ENCODE measurements at regions not wholly inside any gene's neighbourhood (a gene's known extent, or its start where the extent isn't known, plus 50 kb on each side); places are given as distances from the start of the nearest gene placed in this dataset.

DNA sequence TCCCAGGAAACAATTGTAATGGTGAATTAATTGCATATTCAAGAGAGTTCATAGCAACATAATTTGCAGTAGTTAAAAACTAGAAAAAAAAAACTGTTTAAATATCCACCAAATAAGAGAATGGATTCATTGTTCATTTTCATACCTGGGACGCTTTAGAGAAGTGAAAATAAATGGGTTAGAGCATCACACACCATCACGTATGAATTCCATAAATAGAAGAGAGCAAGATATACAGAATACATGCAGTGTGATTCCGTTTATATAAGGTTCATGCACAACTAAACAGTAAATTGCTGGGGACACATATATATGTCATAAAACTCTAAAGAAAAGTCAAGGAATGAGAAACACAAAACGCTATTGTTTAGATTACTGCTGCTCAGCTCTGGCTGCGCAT, 577.0 kb upstream of the KCNMB2 start:
- no peak for DNase-seq

DNA sequence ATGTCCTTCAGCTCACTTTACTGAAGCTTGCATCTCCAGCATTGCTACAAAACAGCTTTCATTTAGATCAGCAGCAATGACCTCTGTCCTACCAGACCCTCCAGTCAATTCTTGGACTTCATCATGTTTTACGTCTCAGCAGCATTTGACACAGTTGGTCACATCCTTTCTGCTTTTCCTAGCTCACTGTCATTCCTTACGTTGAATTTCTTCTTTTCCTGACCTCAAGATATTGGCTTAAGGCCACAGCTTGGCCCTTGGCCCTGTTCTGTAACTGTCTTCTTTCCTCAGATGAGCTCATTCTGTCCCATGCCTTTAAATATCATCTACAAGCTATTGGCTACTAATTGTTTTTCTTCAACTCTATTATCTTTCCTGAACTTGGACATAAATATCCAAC, 576.2 kb upstream of the KCNMB2 start:
- DNase-seq = no peak

DNA sequence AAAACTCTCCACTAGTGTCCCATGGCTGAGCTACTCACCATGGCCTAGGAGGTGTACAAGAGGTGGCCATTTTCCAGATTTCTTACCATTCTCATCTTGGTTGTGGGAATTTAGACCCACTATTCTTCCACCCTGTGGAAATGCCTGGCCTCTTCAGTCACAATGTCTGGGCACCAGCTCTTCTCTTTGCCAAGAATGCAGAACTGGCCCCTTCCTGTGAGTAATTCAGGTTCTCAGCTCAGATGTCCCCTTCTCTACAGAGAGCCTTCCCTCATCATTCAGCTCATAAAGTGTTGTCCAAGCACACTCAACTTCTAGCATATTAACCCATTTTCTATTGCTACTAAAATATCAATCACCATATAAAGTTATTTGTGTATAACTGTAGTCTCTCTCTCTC, 575.5 kb upstream of the KCNMB2 start:
- no peak for DNase-seq

DNA sequence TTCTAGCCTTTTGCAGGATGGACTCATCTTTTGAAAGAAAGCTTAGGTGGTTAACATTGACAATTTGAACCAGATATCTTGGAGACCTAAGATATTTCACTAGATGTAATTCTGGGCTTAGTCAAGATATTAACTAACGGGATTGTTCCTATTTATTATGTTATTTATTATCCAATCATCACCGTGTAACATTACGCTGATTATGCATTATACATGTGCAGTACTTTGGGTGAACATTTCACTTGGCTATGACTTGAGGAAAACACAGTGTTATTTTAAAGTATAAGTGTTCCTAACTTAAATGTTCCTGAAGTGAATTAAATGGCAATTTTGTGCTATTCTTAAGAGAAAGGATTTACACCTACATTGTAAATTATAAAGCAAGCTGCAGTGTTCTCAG, 574.5 kb upstream of the KCNMB2 start:
- peak in 3 of 56 donors; percentile 2 to 19 (median 5) for DNase-seq

DNA sequence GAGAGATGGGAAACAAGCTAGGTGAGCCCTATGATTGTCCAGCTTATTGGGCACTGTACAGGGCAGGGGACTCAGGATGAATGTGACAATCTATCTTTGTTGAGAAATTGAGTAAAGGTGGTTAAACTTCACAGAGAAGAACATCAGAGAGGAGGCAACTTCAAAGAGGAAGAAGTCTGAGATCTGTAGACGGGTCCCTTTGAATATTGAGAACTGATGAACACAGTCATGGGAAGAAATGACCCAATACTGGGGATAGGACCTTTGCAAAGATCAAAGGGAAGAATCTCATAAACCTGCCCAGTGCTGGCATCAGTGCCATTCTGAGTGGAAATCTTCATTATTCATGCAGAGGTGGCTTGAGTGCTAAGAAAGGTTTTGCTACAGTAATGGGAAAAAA, 569.7 kb upstream of the KCNMB2 start:
- DNase-seq = no peak

DNA sequence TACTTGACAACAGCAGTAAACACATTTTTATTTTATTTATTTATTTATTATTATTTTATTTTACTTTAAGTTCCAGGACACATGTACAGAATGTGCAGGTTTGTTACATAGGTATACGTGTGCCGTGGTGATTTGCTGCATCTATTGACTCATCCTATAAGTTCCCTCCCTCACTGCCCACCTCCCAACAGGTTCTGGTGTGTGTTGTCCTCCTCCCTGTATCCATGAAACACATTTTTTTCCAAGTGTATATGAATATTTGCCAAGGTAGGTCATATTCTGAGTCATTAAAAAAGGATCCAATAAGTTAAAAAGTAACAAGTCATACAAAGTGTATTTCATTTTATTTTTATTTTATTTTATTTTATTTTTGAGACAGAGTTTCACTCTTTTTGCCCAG, 567.3 kb upstream of the KCNMB2 start:
- DNase-seq = no peak

DNA sequence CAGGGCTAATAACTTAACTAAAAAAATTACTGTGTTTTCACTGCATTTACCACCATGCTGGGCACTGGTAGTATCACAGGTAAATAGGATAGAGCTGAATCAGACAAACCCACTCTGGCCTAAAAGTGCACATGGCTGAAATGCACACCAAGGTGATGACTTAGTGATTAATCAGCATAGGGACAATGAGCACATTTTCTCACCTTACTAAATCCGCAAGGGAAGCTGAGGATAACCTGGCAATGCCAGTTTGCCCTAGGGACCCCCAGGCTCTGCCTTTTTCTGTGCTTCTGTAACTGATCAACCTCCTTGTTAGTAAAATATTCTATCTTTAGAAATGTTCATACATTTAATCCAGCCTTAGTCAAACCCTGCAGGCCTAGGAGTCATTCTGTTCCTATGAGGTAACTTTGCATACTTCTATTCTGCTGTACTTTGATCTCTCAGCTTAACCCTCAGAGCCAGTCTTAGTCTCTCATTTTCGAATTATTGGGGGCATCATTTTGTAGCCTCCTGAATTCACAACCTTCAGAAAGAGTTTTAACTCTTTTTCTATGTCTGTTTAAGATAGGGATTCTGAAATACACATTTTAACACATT, 562.9 kb upstream of the KCNMB2 start:
- no peak for DNase-seq

DNA sequence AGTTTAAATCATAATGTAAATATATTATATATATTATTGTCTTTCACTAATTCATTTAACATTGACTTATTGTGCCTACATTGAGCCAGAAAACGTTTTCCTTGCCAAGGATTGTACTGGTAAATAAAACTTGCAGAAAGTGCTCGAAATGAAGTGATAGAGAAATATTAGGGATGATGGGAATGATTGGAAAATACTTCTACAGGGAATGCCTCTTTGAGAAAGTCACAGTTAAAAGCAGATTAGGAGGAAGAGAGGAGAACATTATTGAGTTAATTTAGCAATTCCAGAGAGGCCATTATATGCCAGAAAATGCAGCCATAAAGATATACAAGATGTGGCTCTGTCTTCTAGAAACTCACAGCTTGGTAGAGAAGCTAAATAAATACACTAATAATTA, 560.0 kb upstream of the KCNMB2 start:
- DNase-seq = no peak

DNA sequence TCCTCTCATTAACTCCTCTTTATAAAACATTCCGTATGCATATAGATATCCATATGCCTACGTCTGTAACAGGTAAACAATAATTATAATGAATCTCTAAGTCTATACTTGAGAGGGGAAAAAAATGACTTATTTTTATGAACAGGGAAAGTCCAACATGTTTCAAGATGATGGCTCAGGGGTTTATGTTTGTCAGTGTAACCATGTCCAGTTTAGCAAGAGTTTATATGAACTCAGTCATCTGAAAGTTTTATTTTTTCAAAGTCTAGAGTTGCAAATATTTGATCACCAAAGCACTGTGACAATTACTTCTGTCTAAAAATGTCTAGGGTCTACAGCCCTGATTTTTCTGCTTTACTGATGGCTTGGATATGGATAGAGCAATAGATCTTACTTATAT, 559.4 kb upstream of the KCNMB2 start:
- no peak for DNase-seq

DNA sequence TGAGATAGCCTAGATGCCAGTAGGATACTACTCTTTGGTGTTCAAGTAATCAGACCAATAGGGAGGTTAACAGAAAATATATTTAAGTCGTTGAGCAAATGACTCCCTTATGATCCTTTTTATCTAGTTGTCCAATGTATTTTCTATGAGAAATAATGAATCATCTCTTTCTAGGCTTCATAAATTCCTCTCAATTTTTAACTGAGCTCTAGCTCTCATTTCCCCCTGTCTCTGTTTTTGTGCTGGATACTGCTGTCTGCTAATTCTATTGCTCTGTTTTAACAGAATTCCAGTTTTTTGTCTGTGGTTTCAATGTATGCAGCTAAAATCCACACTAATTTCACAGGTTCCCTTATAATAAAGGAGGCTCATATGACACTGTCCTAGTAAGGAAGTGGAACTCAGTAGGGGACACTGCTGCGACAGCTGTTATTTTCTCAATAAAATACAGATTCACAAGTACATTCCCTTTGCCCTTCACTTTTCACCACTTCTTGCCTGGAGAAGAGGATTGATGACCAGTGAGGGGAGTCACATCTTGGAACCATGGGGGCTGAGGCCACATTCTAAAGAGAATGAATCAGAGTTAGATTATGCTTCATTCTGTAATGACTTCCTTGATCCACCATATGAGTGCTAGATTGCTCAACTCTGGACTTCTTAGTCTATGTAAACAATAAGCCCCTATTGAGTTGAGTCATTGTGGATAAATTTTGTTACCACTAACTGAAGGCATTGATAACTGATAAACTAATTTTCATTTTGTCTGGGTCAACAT, 558.7 kb upstream of the KCNMB2 start:
- no peak for DNase-seq

DNA sequence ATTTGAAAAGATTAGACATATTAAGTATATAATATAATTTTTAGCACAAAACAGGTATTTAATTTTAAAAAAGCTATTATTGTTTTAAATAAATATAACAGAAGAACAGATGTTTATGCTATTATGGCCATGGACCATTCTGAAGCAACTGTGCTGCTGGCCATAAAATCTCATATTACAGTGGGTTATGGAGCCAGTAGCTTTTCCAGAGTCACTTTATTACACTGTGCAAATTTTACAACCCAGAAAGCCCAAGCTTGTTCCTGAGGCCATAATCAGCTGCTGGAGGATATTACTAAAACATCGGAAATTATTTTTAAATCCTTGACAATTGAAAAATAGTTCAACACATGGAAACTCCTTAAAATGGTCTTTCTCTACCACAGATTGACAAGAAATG, 557.3 kb upstream of the KCNMB2 start:
- DNase-seq = no peak

DNA sequence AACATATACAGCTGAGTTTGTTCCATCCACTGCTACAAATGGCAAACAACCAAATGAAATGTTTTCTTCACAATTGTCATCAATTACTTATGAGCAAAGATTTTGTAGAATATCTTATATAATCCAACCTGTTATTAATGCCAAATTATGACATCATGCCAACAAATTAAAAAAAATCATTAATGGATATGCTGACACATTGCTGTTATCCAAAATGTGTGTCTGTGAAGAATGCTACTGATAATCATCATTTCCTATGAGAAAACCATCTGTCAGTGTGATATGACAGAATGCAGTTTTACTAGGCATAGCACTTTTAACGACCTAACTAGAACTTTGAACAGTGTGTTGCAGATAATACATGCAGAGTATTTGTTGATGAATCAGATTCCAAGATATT, 556.5 kb upstream of the KCNMB2 start:
- DNase-seq = no peak

DNA sequence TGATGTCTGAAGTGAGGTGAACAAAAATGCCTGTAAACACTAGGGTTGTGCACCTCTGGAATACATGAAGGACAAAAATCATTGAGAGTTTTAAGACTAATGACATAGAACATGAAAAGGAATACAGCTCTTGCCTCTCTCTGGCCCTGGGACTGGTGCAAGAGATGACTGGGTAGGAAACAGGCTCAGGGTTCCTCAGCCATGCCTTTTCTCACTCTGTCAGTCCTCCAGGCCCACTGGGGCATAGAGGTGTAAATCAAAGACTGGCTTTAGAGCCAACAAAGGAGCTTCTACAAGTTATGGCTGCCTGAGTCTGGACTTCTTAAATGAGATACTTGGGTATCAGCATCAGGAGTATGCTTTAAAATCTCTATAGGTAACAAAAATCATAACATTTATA, 554.7 kb upstream of the KCNMB2 start:
- DNase-seq = no peak

DNA sequence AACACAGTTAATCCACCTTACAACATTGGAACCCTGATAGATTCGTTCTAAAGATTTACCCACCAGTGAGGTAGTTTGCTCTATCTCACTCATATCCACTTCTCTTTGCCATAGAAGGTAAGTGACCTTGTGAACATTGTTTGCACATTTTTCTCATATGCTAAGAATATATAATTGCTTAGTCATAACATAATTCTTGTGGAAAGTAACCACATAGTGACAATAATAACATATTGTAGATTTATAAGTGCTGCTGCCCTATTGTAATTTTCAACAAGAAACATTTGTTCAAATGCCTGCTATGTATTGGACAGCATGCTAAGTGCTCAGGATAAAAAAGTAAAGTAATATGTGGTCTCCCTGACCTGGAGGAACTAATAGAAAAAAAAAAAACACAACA, 554.2 kb upstream of the KCNMB2 start:
- no peak for DNase-seq

DNA sequence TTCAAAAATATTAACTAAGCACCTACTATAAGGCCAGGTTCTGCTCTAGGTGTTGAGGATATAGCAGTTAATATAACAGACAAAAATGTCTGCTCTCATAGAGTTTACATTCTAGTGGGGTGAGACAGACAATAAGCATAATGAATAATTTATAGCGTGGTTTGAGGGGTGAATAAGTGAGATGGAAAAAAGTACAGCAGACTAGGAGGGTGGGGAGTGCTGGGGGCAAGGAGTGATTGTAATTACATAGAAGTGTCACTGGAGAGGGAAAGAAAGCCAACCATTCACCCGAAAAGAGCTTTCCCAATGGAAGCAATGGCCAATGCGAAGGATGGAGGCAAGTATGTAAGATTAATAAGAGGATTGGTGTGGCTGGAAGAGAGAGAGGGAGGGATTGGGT, 552.9 kb upstream of the KCNMB2 start:
- no peak for DNase-seq

DNA sequence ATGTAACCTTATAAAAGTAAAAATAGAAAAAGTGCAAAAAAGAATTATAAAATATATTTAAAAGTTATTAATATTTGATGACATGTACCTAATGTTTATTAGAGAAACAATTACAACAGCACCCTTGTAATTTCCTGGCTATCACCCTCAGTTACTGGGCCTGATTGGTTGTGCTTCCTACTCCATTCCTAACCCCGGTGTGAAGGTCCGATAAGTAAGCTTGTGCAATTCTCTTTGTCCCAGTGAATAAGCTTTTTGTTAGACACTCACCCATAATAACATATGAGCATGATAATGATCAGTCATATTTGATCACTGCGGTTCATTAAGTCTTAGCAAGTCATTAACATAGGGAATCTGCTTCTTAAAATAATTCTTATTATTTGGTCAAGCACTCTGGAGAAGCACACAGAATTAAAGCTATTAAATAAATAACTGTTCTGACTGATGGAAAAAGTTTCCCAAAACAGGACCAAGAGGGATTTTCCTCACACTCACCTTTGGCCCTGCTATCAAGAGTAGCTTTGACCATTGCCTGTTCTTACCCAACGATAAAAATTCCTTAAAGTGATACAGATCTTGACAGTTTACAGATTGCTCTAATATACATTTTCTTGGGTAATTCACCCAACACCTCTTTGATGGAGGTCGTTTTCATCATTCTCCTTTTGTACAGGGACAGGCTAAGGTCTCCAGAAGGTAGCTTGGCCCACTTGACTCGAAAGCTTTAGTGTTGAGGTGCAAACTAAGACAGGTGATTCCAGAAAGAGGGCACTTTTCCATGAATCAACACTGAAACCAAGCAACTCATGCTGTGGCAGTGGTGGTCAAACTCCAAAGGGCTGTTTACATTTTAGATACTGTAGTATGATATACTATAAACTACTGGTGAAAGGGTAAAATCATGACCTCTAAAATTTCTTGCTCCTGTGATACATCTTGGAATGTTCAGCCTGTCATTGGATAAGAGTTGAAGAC, 543.0 kb upstream of the KCNMB2 start:
- DNase-seq = no peak

DNA sequence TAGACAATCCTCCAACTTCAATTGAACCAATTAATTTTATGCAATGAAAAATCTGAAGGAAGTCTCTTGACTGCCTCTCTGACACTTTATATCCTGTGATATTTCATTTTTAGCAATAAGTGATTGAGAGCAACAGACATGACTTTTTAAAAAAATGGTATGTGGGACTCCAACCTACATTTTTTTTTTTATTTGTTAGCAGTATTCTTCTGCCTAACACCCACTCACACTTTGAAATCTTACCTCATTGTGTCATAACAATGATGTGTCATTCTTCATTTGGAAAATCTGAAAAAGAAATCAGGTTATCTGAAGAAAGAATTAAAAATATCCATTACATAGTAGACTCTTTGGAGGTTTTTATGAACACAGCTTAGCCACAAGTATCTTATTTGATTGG, 541.3 kb upstream of the KCNMB2 start:
- DNase-seq = no peak

DNA sequence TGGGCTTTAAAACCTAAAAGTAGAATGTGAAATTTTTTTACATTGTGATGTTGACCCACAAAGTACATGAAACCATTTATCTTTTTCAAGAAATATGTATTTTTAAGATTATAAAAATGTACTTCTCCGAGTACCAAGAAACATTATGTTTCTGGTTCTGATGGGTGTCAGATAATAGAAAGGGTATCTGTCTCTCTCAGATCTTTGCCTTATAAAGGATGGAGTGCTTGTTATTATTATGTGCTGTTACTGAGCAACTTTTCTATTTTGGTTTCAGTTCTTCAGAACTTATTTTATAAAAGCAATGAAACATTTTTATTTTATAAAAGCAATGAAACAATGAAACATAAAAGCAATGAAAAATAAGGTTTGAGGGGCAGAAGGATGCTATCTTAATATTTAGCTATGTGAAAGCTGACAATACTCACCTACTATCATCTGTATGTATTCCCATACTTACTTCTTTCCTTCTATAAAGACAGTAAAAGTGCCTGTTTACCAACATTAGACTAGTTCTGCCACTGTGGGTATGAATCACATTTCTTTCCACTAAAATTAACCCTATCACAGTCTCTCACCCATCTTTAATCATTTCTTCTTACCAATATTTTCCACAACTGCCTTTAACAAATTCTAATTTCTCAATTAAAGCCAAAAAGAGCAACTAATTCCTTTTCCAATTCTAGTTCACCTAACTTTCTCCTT, 540.7 kb upstream of the KCNMB2 start:
- no peak for DNase-seq

DNA sequence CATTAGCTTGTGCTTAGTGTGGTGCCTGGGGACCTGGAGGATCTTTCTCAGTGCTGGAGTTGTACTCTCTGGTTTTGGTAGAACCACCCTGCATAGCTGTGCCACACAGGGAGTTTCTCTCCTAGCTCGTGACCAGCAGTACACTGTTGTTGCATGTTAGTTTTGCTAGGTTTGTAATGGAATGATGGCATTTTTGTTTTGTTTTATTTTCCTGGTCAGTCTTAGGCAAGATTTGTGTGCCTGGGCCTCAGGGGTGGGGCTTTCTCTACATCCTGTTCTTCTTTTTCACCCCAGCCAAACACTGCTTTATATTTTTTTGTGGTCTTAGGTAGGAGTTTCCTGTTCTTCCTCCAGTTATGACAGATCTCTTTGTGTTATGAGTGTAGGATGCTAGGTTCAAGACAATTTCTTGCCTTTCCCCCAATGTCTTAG, 534.5 kb upstream of the KCNMB2 start:
- DNase-seq = no peak

DNA sequence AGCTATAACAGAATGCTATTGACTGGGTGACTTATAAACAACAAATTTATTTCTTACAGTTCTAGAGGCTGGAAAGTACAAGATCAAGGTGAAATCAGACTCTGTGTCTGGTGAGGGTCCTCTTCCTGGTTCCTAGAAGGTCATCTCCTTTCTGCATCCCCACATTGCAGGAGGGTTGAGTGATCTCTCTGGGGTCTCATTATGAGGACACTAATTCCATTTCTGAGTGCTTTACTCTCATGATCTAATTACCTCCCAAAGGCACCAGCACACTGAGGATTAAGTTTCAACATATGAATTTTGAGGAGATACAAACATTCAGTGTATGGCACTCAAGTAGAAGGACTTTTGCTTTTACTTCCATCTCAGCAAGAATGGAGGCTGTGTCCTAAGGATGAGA, 534.1 kb upstream of the KCNMB2 start:
- no peak for DNase-seq

DNA sequence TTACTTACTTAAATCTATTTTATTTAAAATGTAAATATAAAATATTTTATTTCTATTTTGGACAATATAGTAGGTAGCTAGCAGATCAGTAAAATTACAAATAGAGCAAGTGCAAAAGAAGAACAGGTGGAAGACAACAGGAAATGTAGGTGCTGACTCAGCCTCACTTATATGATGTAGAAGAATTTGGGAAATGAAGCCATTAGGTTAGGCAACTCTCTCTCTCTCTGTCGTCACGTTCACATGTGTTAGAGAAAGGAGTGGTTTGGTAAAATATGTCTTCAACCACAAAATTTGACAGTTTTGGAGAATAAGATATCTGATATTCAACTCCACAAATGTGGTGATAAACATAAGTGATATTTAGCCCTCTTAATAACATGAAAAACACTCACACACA, 532.5 kb upstream of the KCNMB2 start:
- no peak for DNase-seq

DNA sequence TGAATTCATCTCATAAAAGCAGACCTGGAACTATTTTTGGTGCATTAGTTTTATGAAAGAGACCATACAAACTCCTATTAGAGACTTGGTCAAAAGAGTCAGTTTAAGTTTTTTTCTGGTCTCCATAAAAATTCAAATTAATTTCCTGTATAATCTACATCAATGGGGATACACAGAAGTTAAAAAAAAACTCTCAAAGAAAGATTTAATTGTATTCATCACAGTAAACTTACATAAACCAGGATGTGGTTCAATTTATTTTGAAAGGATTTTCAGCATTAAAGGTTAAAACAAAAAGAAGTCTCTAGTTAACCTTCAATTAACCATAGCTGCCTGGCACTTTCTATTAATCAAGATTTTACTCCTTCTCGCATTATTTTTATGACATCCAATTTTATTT, 530.3 kb upstream of the KCNMB2 start:
- no peak for DNase-seq
